Activated CD4-positive, alpha-beta T cell treated with anti-CD3 and anti-CD28 coated beads, Interleukin-2, Interleukin-4, amounts not matched to agents 100 ng/mL and 50 ng/mL, durations not matched to agents 16 hours and 8 hours (primary cell): ENCODE measurements at regions not wholly inside any gene's neighbourhood (a gene's known extent, or its start where the extent isn't known, plus 50 kb on each side); places are given as distances from the start of the nearest gene placed in this dataset.
"Not testable (repeated sequence)": the region's sequence is repeated elsewhere in the genome, so short reads cannot be mapped to it uniquely, and the experiment has no call there.

Experiments
- DNase-seq: peaks from one replicate; pipeline ENCODE4 v3.0.0-alpha.2; 2020; ENCODE audit warnings: low spot score

DNA sequence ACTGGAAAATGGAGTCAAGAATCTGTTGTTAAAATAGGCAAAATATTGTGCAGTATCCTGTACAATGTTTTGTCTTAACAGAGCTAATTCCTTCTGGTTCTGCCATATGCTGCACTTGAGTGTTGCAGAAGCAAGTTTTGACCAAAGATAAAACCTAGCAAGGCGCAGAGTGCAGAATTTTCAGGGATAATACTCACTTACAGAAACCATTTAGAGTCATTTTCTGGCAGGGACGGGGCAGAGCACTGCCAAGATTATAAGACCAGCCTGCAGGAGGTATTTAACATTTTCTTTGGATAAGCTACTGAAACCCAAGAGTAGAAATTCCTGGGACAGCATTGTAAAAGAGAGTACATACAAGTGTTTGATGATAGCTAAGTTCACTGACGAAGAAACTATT is 159.5 kb upstream of the EDNRB start:
- no peak for DNase-seq

DNA sequence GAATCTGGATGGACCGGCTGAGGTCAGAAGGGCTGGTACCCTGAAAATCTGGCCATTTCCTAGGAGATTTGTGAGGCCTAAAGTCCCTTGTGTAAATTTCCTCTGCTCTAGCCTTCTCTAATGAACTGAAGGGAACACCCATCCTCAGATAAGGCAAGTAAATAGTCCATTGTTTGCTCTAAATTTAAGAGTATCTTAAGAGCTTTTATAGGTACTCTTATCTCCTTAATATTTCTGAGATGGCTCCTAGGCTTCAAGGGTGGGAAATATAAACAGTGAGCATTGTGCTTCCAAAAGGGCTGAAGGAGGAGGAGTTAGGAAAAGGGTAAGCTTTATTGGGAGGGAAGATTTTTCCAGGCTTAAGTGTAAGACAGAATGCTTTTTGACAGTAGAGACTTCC is 148.7 kb upstream of the EDNRB start:
- no peak for DNase-seq

DNA sequence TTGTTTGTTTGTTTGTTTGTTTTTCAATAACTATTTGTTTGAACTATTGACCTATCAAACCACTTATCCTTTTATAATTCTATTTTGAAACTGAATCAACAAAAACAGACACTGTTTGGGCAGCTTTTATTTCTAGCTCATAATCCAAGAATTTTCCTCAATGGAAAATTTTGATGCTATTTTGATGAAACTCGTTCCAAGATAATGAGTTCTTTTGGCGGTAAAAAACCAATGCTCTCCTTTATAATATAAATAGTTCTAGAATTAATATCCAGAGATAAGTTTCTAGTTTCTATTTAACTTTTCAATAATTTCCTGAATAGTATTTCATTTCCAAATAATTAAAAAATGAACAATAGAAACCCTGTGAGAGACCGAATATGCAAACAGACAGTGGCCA is 146.5 kb upstream of the EDNRB start:
- DNase-seq: no peak

DNA sequence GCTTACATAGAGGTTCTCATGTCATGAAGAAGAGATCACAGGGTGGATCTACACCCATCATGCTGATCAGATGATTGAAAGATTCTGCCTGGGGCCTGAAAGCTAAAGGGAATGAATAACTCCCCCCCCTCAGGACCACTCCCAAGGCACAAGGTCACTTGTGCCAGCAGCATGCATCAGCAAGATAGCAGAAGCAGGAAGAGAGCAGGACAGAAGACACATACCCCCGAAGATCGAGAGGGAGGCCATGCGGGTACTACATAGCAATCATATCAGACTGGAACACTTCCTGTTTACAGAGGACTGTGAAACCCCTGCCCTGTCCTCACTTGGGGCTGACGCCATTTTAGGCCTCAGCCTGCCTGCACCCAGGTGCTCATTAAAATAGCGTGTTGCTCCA is 143.2 kb upstream of the EDNRB start:
- DNase-seq: no peak

DNA sequence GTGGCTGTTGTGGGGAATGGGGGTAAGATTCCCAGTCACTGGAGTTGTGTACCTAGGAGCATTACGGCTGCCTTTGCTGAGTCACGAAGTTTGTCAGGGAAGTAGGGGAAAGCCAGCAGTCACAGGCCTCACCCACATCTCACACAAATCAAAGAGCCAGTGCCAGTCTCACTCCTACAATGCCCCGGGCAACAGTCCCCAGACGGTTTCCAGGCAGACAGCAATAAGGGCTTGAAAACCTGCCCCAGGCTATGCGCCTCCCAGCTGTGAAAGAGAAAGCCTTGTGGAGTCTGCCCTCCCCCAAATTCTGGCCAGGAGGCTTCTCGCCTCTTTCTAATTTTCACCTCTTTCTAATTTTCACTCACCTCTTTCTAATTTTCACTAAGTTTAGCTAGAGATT is 142.3 kb upstream of the EDNRB start:
- no peak for DNase-seq

DNA sequence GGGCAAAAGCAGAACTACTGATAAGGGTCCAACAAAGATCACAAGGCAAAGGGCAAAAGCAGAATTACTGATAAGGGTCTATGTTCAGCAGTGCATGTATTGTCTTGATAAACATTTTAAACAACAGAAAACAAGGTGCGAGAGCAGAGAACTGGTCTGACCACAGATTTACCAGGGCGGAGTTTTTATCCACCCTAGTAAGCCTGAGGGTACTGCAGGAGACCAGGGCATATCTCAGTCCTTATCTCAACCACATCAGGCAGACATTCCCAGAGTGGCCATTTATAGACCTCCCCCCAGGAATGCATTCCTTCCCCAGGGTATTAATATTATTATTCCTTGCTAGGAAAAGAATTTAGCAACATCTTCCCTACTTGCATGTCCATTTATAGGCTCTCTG is 138.2 kb upstream of the EDNRB start:
- not testable (repeated sequence) for DNase-seq

DNA sequence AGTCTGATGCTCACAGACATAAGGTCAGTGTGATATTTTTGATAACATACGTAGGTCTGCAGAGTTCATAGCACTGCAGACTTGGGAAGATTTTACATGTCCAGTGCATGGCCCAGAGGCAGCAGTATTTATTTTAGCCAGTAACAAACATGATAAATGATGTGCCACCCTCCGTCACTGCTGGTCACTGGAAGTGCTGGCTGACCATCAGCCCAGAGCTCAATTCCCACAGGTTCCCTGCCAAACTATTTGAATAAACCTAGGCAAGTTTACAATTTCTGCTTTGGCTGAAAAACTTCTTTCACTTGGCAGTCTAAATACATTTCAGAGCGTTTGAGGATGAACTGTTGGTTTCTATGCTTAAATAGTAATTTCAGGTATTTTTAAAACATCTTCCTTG is 135.5 kb upstream of the EDNRB start:
- DNase-seq: no peak

DNA sequence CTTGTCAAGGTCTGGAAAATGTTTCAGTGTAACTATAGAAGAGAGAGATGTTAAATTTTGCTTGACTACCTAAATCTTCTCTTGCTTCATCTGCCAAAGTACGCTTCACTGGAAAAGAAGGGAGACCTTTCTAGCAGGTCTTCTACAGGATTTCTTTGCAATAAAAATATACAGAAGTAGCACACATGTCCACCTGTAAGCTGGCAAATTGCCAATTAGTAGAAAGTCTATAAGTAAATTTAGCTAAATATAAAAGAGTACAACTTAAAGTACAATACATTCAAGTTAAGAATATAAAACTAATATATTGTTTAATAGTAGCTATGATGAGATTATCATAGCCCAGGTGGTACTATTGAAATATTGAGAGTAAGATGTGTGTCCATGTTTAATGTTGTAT is 128.5 kb upstream of the EDNRB start:
- DNase-seq: no peak

DNA sequence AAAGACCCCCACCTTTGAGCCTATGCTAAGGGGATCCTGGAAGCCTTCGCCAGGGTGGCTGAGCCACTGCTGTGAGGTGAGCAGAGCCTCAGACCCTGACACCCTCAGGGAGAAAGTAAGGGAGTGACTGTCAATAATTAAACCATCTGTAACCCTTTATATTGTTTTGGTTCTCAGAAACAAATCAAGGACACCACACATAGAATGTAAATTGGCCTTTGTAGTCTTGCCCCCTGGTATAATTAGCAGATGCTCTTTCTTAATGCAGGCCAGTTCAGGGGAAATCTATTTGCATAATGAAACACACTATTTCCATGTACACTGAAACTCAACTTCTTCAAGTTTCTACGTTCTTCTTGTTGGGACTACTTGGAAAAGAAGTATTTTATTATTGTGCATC is 127.7 kb upstream of the EDNRB start:
- DNase-seq: no peak

DNA sequence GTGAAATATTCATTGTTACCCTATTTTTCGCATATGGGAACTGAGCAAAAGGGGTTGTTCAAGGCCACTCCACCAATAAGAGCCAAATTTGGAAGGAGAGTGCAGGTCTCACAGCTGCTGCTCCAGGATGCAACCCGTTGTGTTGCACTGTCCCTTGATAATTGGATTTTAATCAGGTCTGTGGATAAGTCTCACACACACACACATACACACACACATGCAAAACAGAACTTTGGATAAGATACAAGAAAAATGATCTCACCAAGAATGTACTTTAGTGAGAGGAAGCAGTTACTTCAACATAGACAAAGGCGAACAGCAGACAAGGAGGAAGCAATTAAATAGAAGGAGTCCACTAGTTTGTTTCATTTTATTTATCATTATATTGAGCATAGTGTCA is 127.3 kb upstream of the EDNRB start:
- DNase-seq: no peak

DNA sequence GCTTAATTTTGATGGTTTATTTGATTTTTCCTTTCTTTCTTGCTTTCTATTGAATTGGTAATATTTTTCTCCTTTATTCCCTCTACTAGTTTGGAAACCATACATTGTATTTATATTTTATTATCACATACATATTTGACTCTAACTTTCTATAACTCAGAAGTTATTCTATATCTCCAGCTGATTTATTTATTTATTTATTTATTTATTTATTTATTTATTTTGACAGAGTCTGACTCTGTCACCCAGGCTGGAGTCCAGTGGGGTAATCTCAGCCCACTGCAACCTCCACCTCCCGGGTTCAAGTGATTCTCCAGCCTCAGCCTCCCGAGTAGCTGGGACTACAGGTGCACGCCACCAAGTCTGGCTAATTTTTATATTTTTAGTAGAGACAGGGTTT is 122.7 kb upstream of the EDNRB start:
- not testable (repeated sequence) for DNase-seq

DNA sequence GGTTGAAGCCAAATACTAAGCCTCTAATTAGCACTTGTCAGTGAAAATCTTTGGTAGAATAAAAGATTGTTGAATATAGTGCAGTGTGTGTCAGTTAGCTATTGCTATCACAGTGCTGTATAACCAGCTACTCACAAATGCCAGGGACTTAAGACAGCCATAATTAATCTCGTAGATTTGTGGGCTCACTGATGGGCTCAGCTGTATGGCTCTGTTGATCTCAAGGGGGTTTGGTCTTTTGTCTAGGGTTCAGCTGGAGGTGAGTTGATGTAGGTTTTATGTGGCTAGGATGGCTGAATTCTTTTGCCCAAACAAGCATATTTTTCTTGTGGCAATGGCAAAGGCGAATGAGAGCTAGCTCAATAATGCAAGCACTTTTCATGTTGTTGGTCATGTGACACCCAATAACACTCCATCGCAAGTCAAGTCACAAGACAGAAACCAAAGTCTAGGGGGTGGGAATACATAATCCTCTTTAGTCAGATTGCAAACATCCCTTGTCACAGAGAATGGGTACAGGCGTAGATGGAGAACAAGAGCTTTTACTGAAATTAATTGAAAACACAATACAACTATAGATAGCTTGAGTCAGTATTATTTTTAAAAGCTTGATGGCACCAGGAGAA is 121.7 kb upstream of the EDNRB start:
- no peak for DNase-seq

DNA sequence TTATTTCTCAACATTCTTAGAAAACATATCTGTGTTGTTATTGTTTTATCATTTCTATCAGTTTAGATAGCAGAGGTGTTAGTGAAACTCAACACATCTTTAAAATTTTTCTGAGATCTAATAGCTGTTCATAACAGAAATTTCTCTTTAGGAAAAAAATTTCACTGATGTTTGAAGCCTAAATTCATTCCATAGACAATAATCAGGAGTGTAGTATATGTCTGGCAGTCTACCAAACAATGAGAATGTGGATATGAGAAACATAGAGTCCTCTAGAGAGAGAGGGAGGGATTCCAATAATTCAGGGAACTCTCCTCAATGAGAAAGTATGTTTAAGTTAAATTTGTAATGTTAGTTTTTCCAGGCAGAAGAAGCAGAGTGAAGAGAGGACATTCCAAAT is 118.2 kb upstream of the EDNRB start:
- DNase-seq: no peak

DNA sequence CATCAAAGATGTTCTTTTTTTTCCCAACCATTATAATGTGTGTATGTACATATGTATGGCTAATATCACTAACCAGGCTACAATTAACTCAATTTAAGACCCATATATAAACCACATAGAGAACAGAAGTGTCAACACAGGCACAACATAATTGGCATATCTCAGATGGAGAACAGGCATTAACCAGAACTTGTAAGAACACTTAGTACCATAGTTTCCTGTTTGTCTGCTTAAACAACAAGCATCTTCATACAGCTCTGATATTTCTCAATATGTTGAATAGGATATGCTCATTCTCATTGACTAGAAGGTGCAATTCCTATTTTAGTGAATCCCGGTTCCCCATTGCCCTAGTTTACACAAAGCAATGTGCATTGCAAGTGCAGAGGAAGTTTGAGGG is 116.9 kb upstream of the EDNRB start:
- DNase-seq: no peak

DNA sequence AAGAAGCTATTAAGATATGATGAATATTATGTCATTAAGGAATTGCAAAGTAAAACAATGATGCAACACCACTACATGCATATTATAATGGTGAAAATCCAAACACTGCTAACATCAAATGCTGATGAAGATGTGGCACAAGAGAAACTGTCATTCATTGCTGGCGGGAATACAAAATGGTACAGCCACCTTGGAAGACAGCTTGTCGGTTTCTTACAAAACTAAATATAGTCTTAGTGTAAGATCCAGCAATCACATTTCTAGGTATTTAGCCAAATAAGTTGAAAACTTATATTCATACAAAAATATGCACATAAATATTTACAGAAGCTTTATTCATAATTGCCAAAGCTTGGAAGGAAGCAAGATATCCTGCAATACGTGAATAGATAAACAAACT is 114.9 kb upstream of the EDNRB start:
- no peak for DNase-seq

DNA sequence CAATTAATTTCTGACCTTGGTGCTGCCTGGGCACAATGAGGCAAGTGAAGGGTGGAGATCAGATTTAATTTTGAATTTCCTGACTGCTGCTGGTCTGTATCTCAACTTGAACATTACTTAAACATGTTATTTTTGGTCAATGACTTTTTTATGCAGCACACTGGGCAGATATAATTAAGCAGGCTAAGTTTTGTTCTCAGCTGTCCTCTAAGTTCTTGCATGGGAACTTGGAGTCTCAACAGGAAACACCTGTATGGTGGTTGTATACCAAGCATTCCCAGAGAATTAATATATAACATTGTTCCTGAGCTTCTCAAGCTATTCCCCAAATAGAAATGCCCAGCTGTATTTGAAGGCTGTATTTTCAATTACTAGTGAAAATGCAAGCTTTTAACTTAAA is 113.5 kb upstream of the EDNRB start:
- no peak for DNase-seq

DNA sequence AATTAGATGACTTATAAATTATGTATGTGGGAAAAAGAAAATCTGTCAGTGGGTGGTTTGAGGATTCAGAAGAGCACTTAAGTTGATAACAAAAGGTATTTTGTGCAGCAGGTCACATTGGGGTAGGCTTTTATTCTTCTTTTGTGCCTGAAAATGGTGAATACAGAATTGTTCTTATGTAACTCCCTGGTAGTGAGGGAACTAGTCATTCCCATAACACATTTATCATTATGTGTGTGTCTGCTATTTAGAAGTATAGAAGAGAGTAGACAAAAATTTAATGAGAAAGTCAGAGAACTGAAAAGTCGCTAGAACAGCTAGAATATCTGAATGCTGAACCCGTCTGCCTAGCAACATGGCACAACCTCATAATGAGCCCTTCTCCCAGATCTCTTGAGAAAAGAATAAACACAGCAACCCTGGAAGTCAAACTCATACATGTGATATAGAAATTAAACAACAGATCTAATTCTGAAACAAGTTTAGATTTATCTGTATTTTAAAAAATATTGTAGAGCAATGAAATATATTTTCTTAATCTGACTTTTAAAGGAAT is 111.8 kb upstream of the EDNRB start:
- DNase-seq: no peak

DNA sequence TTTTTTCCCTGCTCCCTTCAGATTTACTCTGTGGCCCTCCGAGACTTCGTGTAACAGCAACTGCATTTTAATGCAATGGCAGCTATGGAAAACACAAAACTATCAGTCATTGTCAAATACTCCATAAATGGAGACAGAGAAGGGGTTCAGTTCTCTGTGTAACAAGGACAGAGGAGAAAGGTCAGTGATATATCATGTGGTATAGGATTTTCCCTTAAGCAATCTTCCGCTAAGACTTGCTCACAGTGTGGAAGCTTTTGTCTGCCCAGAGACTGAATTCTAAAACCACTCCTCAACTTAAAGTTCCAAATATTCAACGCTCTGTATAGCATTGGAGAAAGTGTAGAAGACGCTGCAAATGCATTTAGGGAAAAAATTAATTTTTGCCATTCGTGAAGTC is 111.3 kb upstream of the EDNRB start:
- no peak for DNase-seq

DNA sequence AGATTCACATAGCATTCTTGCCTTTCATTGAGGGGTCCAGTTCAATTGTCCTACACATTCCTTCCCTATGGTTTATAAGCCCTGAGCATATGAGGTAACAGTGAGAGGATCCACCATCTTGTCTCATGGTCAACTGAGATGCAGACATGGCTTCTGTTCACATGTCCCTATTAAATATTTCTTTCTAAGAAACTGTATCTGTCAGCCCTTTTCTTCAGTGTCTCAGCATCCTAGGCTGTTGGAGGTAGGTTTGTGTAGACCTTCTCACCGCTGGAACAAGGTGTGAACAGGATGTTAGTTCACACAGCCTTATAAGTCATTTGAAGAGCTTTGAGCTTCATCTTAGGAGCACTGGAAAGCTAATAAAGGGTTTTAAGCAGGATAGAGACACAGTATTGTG is 110.3 kb upstream of the EDNRB start:
- no peak for DNase-seq

DNA sequence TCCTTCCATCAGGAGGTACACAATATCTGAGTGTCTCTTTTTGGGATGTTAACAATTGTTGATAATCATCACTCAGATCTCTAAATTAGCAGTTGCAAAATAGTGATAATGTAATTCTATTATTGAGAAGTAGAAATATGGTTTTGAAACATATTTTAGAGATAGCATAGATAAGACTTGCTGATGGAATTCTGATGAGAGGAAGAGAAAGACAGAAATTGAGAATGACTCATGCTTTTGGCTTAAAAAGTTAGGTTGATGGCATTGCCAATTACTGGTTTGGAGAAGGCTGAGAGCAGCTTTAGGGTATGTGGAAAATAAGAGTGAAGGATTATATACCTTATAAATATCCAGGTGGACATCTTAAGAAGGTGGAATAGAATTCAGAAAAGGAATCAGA is 106.4 kb upstream of the EDNRB start:
- DNase-seq: no peak

DNA sequence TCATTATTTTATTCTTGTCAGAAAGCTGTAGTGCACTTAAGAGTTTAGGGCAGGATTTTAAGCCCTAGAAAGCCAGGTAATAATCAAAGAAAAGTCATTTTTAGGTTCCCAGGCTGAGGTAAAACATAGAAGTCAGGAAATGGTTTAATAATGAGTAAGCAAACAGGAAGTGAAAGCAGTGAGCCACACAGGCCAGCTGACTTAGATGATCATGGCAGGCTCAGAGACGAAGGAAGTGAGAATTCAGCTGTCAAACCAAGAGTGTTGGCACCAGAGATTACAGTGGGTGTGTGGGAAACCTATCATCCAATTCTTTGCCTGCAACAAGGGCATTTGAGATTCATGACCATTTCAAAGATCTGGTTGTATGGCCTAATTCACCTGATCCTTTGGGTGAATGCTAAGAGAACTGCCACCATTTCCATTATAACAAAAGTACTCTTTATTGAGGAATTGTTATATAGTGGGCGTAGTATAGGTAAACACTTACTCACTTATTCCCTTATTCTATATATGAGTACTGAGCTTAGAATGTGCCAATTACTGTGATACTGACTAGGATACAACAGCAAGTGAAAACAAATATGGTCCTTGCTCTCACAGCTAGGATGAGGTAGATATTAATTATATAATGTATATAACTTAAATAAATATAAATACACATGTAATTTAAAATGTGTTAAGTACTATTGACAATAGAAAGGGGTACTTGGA is 103.7 kb upstream of the EDNRB start:
- peak; percentile 77 for DNase-seq

DNA sequence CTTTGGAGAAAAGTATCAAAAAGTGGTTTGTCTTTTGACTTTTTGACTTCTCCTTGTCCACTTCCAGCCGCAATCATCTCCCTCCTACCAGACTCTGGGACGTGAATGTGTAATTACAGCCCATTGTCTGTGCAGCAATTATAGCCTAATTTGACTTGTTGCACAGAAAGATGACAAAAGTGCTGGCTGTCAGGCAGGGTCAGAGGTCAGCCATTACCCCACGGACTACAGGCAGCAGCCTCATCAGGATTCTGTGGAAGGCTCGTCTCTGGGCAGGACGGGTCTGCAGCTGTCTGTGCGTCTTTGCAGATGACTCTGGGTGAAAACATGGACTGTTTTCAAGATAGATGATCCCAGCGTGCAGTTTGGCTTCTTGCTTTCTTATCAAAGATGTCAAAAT is 102.2 kb upstream of the EDNRB start:
- DNase-seq: no peak

DNA sequence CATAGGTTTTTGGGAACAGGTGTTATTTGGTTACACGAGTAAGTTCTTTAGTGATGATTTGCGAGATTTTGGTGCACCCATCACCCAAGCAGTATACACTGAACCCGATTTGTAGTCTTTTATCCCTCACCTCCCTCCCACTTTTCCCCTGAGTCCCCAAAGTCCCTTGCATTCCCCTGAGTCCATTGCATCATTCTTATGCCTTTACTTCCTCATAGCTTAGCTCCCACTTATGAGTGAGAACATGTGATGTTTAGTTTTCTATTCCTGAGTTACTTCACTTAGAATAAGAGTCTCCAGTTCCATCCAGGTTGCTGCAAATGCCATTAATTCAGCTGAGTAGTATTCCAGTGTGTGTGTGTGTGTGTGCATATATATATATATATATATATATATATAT is 97.2 kb upstream of the EDNRB start:
- DNase-seq: no peak

DNA sequence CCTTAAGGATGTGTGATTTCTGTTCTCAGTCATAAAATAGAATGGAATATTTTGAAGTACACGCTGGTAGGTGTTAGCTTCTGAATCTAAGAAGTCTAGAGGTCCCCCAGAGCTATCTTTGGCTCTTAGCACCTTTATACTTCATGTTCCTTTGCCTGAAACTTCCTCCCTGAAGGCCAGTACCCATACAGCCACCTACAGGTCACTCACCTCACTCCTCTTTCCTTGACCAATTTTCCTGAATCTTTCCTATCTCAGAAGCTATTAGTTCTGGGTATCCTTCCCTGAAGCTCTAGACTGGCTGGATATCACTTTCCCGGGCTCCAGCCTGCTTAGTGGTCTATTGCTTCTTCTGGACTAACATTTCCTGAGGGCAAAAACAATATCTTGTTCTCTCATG is 93.4 kb upstream of the EDNRB start:
- no peak for DNase-seq
